ENCODE measurements at regions not wholly inside any gene's neighbourhood (a gene's known extent, or its start where the extent isn't known, plus 50 kb on each side); places are given as distances from the start of the nearest gene placed in this dataset.

DNA sequence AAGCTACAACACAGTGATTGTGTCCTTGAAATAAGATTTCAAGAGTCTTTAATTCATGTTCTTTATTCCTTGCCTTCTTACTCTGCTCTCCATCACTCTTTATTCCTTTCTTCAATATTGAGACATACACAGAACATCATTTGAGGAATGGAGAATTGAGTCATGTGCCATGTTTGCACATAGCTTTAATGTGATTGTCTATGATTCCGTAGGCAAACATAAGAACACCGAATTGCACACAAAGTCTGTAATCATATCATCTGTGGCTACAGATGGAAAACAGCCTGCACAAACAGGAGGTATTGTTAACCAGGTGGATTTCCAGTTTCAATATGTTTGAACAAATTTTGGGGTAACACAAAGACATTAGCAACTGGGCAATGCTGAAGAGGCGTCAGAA lies 571.6 kb upstream of the GJE1 start:
- TF ChIP-seq, protein P1, sequence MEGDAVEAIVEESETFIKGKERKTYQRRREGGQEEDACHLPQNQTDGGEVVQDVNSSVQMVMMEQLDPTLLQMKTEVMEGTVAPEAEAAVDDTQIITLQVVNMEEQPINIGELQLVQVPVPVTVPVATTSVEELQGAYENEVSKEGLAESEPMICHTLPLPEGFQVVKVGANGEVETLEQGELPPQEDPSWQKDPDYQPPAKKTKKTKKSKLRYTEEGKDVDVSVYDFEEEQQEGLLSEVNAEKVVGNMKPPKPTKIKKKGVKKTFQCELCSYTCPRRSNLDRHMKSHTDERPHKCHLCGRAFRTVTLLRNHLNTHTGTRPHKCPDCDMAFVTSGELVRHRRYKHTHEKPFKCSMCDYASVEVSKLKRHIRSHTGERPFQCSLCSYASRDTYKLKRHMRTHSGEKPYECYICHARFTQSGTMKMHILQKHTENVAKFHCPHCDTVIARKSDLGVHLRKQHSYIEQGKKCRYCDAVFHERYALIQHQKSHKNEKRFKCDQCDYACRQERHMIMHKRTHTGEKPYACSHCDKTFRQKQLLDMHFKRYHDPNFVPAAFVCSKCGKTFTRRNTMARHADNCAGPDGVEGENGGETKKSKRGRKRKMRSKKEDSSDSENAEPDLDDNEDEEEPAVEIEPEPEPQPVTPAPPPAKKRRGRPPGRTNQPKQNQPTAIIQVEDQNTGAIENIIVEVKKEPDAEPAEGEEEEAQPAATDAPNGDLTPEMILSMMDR (IDR thresholded peaks at IDR 0.05; ENCODE audit: low read length): no peak
- TF ChIP-seq EZH2 (optimal IDR thresholded peaks at IDR 0.05; ENCODE audit: low read depth, low read length): no peak
- TF ChIP-seq EZH2phosphoT487 (IDR thresholded peaks at IDR 0.05; ENCODE audit: low read length): no peak
